Gastrocnemius medialis (tissue), 4 donors: ENCODE measurements at regions not wholly inside any gene's neighbourhood (a gene's known extent, or its start where the extent isn't known, plus 50 kb on each side); places are given as distances from the start of the nearest gene placed in this dataset.

Source experiments
- ATAC-seq, 2 donors: fragments of 150-250 bp; one replicate each; pipeline ENCODE4 v1.9.1; 2016
- DNase-seq, 2 donors: peaks; one replicate each; pipeline ENCODE4 v3.0.0-alpha.2; 2019
- H3K27ac ChIP-seq, 4 donors: fragments of 200-600 bp; sonication (generic); 1 replicate in 1 of 4; 2 replicates in 3 of 4; pipeline ENCODE4 v1.5.1; 2016 to 2018; ENCODE audit warnings: mild to moderate bottlenecking in 2 of 4, moderate library complexity in 1 of 4
- H3K27me3 ChIP-seq, 3 donors: fragments of 200-600 bp; sonication (generic) in 2 of 3; 1 replicate in 1 of 3; 2 replicates in 2 of 3; pipeline versions ENCODE4 v1.5.1 to v1.6.0; 2016 to 2019; ENCODE audit warnings: mild to moderate bottlenecking in 1 of 3, moderate library complexity in 1 of 3
- H3K36me3 ChIP-seq, 2 donors: fragments of 200-600 bp; sonication (generic) in 1 of 2; one replicate each; pipeline ENCODE4 v1.5.1; 2017 to 2018
- H3K4me1 ChIP-seq, 2 donors: fragments of 200-600 bp; sonication (generic) in 1 of 2; one replicate each; pipeline ENCODE4 v1.5.1; 2016 to 2017; ENCODE audit warnings: mild to moderate bottlenecking in 2 of 2
- H3K4me3 ChIP-seq, 4 donors: fragments of 200-600 bp; sonication (generic) in 3 of 4; 1 replicate in 1 of 4; 2 replicates in 3 of 4; pipeline ENCODE4 v1.5.1; 2016 to 2019; ENCODE audit warnings: mild to moderate bottlenecking in 2 of 4
- H3K9me3 ChIP-seq, 3 donors: fragments of 200-600 bp; sonication (generic) in 2 of 3; 1 replicate in 1 of 3; 2 replicates in 2 of 3; pipeline ENCODE4 v1.5.1; 2016 to 2019
- POLR2A ChIP-seq, 2 donors: fragments of 450-650 bp; IDR thresholded peaks; one replicate each; pipeline ENCODE4 v1.6.1; 2017; ENCODE audit warnings: antibody characterized with exemption in 2 of 2, mild to moderate bottlenecking in 2 of 2, moderate library complexity in 2 of 2
- in situ Hi-C, 4 donors: fragments of 200-750 bp; cut with MboI; loops; one replicate each; pipeline versions ENCODE4 v1.15.0 to v1.8.0; 2017; ENCODE audit warnings: low sequenced_read_pairs in 4 of 4
- intact Hi-C: fragments of 100-400 bp; cut with DNase I; formaldehyde crosslinking; loops from one replicate; pipeline ENCODE4 v1.15.1; 2023; ENCODE audit warnings: low total_unique reads
- TF ChIP-seq, protein P1 (sequence below), 5 experiments: fragments of 450-650 bp in 3 of 5; fragments of 200-600 bp in 2 of 5; sonication (generic) in 2 of 5; IDR thresholded peaks in 4 of 5; conservative IDR thresholded peaks in 1 of 5; 1 replicate in 4 of 5; 2 replicates in 1 of 5; pipeline ENCODE4 v1.5.1; 2016 to 2019; ENCODE audit warnings: antibody characterized with exemption in 5 of 5, mild to moderate bottlenecking in 3 of 5, moderate library complexity in 3 of 5

DNA sequence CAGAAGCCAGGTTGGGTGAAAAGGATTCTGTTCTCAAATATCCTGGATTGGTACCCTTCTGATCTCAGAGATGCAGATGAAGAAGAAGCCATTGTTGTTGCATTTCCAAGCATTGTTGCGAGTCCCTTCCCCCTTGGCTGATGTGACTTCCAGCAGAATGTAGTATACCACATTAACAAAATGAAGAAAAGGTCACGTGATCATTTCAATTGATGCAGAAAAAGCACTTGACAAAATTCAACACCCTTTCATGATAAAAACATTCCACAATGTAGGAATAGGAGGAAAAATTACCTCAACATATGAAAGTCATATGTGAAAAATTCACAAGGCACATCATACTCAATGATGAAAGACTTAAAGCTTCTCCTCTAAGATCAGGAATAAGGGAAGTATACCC lies 181.9 kb upstream of the PFN2 start:
- H3K4me3 ChIP-seq = no peak overlapping the region
- in situ Hi-C loops (no loop called here), intact Hi-C loops (no loop called here)
- H3K27ac ChIP-seq = no peak overlapping the region
- H3K9me3 ChIP-seq = no peaks in the 10 kb centered on the region
- peaks cover 32 to 40% of the 10 kb centered on the region in 2 donors for H3K4me1 ChIP-seq
- DNase-seq = no peak
- H3K36me3 ChIP-seq = no peaks in the 10 kb centered on the region
- TF ChIP-seq POLR2A (IDR thresholded peaks at IDR 0.05) = no peak
- TF ChIP-seq, protein P1, sequence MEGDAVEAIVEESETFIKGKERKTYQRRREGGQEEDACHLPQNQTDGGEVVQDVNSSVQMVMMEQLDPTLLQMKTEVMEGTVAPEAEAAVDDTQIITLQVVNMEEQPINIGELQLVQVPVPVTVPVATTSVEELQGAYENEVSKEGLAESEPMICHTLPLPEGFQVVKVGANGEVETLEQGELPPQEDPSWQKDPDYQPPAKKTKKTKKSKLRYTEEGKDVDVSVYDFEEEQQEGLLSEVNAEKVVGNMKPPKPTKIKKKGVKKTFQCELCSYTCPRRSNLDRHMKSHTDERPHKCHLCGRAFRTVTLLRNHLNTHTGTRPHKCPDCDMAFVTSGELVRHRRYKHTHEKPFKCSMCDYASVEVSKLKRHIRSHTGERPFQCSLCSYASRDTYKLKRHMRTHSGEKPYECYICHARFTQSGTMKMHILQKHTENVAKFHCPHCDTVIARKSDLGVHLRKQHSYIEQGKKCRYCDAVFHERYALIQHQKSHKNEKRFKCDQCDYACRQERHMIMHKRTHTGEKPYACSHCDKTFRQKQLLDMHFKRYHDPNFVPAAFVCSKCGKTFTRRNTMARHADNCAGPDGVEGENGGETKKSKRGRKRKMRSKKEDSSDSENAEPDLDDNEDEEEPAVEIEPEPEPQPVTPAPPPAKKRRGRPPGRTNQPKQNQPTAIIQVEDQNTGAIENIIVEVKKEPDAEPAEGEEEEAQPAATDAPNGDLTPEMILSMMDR (IDR thresholded peaks at IDR 0.05 in 4 of 5, conservative IDR thresholded peaks at IDR 0.05 in 1 of 5) = no peak
- no peaks in the 10 kb centered on the region for H3K27me3 ChIP-seq
- ATAC-seq = no peak

DNA sequence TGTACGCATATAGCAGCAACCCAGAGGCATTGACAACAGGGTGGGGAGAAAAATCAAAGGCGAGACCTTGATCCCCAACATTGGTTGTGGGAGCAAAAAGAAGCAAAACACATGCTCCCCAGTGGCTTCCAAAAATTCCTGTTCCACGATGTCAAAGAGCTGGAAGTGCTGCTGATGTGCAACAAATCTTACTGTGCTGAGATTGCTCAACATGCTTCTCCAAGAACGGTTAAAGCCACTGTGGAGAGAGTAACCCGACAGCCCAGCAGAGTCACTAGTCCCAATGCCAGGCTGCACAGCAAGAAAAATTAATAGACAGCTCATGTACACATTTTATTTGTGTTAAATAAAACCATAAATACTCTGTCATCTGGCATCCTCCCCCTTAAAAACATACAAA lies 179.9 kb upstream of the PFN2 start:
- H3K36me3 ChIP-seq = no peaks in the 10 kb centered on the region
- no peaks in the 10 kb centered on the region for H3K9me3 ChIP-seq
- peak overlapping the region; percentile 85 to 97 (median 94) for H3K27ac ChIP-seq
- TF ChIP-seq, protein P1 (IDR thresholded peaks at IDR 0.05 in 4 of 5, conservative IDR thresholded peaks at IDR 0.05 in 1 of 5) = no peak
- TF ChIP-seq POLR2A (IDR thresholded peaks at IDR 0.05) = no peak
- peaks cover 49 to 58% of the 10 kb centered on the region in 2 donors for H3K4me1 ChIP-seq
- intact Hi-C loops (loop anchor here (2.0 kb wide), 1 partner anchor 16 kb away; no protein-coding TSS in a partner anchor), in situ Hi-C loops (no loop called here)
- no peaks in the 10 kb centered on the region for H3K27me3 ChIP-seq
- DNase-seq = peak in 1 of 2 donors; percentile 31
- no peak overlapping the region for H3K4me3 ChIP-seq
- no peak for ATAC-seq

DNA sequence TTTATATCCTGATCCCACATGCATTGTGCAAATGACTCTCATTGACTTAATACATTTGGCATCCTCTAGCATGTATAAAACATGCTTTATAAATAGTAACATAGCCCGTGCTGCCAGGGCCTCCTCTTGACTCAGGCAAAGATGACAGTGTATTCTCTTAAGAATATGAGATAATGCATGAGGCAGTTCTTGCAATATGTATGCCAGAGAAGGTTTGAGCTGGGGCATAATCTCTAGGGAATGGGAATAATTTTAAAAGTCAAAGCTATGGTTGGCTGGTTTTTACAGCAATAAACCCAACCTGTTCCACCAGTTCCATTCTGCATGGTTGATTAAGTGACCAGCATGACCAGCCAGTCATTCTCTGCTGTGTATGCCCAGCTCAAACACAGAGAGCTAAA lies 179.0 kb upstream of the PFN2 start:
- intact Hi-C loops = loop anchor here (2.0 to 10.0 kb wide), 2 partner anchors 17 to 1135 kb away; no protein-coding TSS in a partner anchor
- TF ChIP-seq POLR2A (IDR thresholded peaks at IDR 0.05) = peak in 1 of 2 donors; percentile 24
- TF ChIP-seq, protein P1 (IDR thresholded peaks at IDR 0.05 in 4 of 5, conservative IDR thresholded peaks at IDR 0.05 in 1 of 5) = no peak
- Histone ChIP-seq H3K9me3 (no peaks in the 10 kb centered on the region), H3K4me3 (no peak overlapping the region), H3K27ac (peak overlapping the region; percentile 85 to 97 (median 94)), H3K4me1 (peaks cover 53 to 67% of the 10 kb centered on the region in 2 donors), H3K36me3 (no peaks in the 10 kb centered on the region), H3K27me3 (no peaks in the 10 kb centered on the region)
- peak; percentile 53 to 56 for ATAC-seq
- DNase-seq = peak; percentile 51 to 79
- in situ Hi-C loops = no loop called here

DNA sequence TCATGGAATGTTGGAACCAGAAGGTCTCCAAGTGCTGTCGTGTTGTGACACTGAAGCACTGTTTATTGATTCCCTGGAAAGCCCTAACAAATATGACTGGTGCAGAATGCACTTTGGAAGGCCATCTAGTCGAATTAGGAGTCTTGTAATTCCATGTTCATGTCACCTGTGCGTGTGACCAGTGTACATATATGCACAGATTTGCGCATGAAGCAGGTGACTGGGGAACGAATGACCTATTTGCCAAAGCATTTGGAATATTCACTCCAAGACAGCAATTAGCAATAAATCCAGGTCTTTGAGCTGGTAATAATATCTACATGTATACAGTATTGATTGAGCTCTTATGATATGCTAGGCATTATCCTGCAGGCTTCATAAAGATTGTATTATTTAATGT lies 177.5 kb upstream of the PFN2 start:
- in situ Hi-C loops (no loop called here), intact Hi-C loops (loop anchor here (10.0 kb wide), 1 partner anchor 1133 kb away; no protein-coding TSS in a partner anchor)
- Histone ChIP-seq H3K4me3 (peak overlapping the region in 1 of 4 donors; percentile 2), H3K36me3 (no peaks in the 10 kb centered on the region), H3K27me3 (no peaks in the 10 kb centered on the region), H3K27ac (peak overlapping the region; percentile 85 to 97 (median 94)), H3K9me3 (no peaks in the 10 kb centered on the region), H3K4me1 (peaks cover 53 to 68% of the 10 kb centered on the region in 2 donors)
- peak in 1 of 2 donors; percentile 1 for ATAC-seq
- TF ChIP-seq, protein P1 (IDR thresholded peaks at IDR 0.05 in 4 of 5, conservative IDR thresholded peaks at IDR 0.05 in 1 of 5) = no peak
- TF ChIP-seq POLR2A (IDR thresholded peaks at IDR 0.05) = no peak
- DNase-seq = no peak

DNA sequence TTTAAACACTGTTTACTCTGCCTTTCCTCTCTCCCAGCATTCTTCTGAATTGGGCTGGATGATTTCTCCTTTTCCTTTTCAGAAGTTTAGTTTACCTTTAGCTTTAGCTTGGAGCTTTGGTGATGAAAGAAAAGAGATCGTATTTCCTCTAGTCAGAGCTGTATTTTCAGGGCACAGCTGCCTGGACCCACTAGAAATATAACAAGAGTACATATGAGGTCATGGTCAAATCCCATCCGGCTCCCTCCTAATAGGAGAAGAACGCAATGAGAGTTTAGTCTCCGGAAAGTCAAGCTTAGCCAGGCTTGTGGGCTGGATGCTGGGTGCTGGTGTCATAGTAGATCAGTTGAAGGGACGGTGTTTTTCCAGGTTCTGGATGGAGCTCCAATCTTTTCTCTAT lies 177.1 kb upstream of the PFN2 start:
- DNase-seq (peak; percentile 55 to 83), ATAC-seq (peak; percentile 74 to 77)
- Histone ChIP-seq H3K27ac (peak overlapping the region; percentile 85 to 97 (median 94)), H3K27me3 (no peaks in the 10 kb centered on the region), H3K36me3 (no peaks in the 10 kb centered on the region), H3K9me3 (no peaks in the 10 kb centered on the region), H3K4me1 (peaks cover 53 to 68% of the 10 kb centered on the region in 2 donors), H3K4me3 (peak overlapping the region; percentile 1 to 21 (median 4))
- in situ Hi-C loops = no loop called here
- intact Hi-C loops = loop anchor here (1.0 to 10.0 kb wide), 3 partner anchors 53 to 1133 kb away; no protein-coding TSS in a partner anchor
- TF ChIP-seq, protein P1 (IDR thresholded peaks at IDR 0.05 in 4 of 5, conservative IDR thresholded peaks at IDR 0.05 in 1 of 5) = no peak
- peak; percentile 17 to 48 for TF ChIP-seq POLR2A (IDR thresholded peaks at IDR 0.05)
